Heart left ventricle (tissue), 16 donors: ENCODE measurements at regions not wholly inside any gene's neighbourhood (a gene's known extent, or its start where the extent isn't known, plus 50 kb on each side); places are given as distances from the start of the nearest gene placed in this dataset.

Experiments
- ATAC-seq, 4 donors: fragments of 200-7000 bp; cut with Tn5 transposase; one replicate each; pipeline ENCODE4 v1.9.1; 2020 to 2022; ENCODE audit warnings: moderate library complexity in 4 of 4, mild to moderate bottlenecking in 3 of 4, moderate number of reproducible peaks in 1 of 4
- DNase-seq, 5 donors: peaks; one replicate each; pipeline ENCODE4 v3.0.0-alpha.2; 2020
- H3K27ac ChIP-seq, 12 donors: fragments of 200-600 bp; sonication (generic) in 4 of 12; one replicate each; pipeline versions ENCODE4 v1.5.0 to v1.8.0; 2016 to 2022; ENCODE audit warnings: mild to moderate bottlenecking in 2 of 12
- H3K27me3 ChIP-seq, 9 donors: fragments of 200-600 bp; sonication (generic) in 2 of 9; one replicate each; pipeline versions ENCODE4 v1.5.1 to v1.8.0; 2016 to 2022; ENCODE audit warnings: mild to moderate bottlenecking in 3 of 9
- H3K36me3 ChIP-seq, 9 donors: fragments of 200-600 bp; sonication (generic) in 2 of 9; one replicate each; pipeline versions ENCODE4 v1.5.0 to v1.8.0; 2018 to 2022; ENCODE audit warnings: mild to moderate bottlenecking in 2 of 9
- H3K4me1 ChIP-seq, 12 donors: fragments of 200-600 bp; sonication (generic) in 4 of 12; one replicate each; pipeline versions ENCODE4 v1.5.0 to v1.8.0; 2016 to 2022; ENCODE audit warnings: mild to moderate bottlenecking in 3 of 12
- H3K4me3 ChIP-seq, 12 donors: fragments of 200-600 bp; sonication (generic) in 4 of 12; one replicate each; pipeline versions ENCODE4 v1.5.0 to v1.8.0; 2017 to 2022; ENCODE audit warnings: mild to moderate bottlenecking in 9 of 12, moderate library complexity in 4 of 12
- H3K9me3 ChIP-seq, 12 donors: fragments of 200-600 bp; sonication (generic) in 4 of 12; one replicate each; pipeline versions ENCODE4 v1.5.0 to v1.8.0; 2016 to 2022; ENCODE audit warnings: mild to moderate bottlenecking in 1 of 12
- CTCF ChIP-seq, 12 donors: fragments of 200-600 bp; sonication (generic) in 4 of 12; IDR thresholded peaks; one replicate each; pipeline versions ENCODE4 v1.5.0 to v1.8.0; 2018 to 2022; ENCODE audit warnings: antibody characterized with exemption in 12 of 12, mild to moderate bottlenecking in 5 of 12
- POLR2A ChIP-seq, 2 donors: fragments of 450-650 bp; IDR thresholded peaks; one replicate each; pipeline ENCODE4 v1.6.1; 2017; ENCODE audit warnings: antibody characterized with exemption in 2 of 2, mild to moderate bottlenecking in 2 of 2, moderate library complexity in 2 of 2
- WGBS, 4 donors: extraction: QIAGEN DNeasy Blood & Tissue Kit in 2 of 4; methylation state at CpG; one replicate each; pipeline versions ENCODE4 v1.1.5 to v1.1.7; 2013 to 2018; 5-methylcytosine and 5-hydroxymethylcytosine counted together
- intact Hi-C, 10 donors: fragments of 100-400 bp; cut with DNase I; formaldehyde crosslinking; loops; one replicate each; pipeline versions ENCODE4 v1.11.1 to v1.14.2; 2022
- donor health status: ischemic (EF 13 %, LVEDD 7.1; RV severe dilation, severe dysfunction).
- donor health status: healthy with polysubstance abuse.
- donor health status: DM: no; HTN: yes; CAD: no.
- donor health status: DM: no; HTN: no; CAD: no.
- donor health status: ischemic (EF 25% LVEDD 6.9; RV normal size, moderate dysfunction).
- donor health status: ischemic (EF 25% LVEDD 5.7; RV mildly dilated, moderate dysfunction).
- donor health status: healthy.
- donor health status: DM: yes; HTN: yes; CAD: no.
- donor health status: ischemic (EF 35%, LVEDD 5.7; RV mildly dilated, moderate dysfunction).
- donor health status: nonischemic (EF 11% LVEDD 7.7; RV severe dilation, severe dysfunction).
- donor health status: DM: yes; HTN: yes; CAD: no.
- donor health status: PGD.
- donor health status: ischemic (EF 29% LVEDD 5.4; RV normal size, mild dysfunction).
- donor health status: nonischemic (EF 23%, LVEDD 6.1; RV moderate dilation, normal function).

GRCh38 chr13:103557878-103558277 lies 491.7 kb upstream of the SLC10A2 start:
- intact Hi-C loops, result no loop called here
- no peak for TF ChIP-seq CTCF (IDR thresholded peaks at IDR 0.05)
- no peak for TF ChIP-seq POLR2A (IDR thresholded peaks at IDR 0.05)
- 63 to 84% (median 72%) methylated on average over 2 of the region's 2 CpGs for WGBS, 4 donors
- Histone ChIP-seq H3K4me3 (no peak overlapping the region), H3K9me3 (peaks cover 0 to 19% (median 0%) of the 10 kb centered on the region in 12 donors), H3K4me1 (no peaks in the 10 kb centered on the region), H3K36me3 (no peaks in the 10 kb centered on the region), H3K27ac (no peak overlapping the region), H3K27me3 (no peaks in the 10 kb centered on the region)
- DNase-seq (no peak), ATAC-seq (no peak)

- TF ChIP-seq POLR2A (IDR thresholded peaks at IDR 0.05), result no peak
- TF ChIP-seq CTCF (IDR thresholded peaks at IDR 0.05), result no peak
- Histone ChIP-seq H3K36me3 (no peaks in the 10 kb centered on the region), H3K27me3 (no peaks in the 10 kb centered on the region), H3K27ac (no peak overlapping the region), H3K4me1 (no peaks in the 10 kb centered on the region), H3K4me3 (no peak overlapping the region), H3K9me3 (peaks cover 0 to 8% (median 0%) of the 10 kb centered on the region in 12 donors)
- intact Hi-C loops, result no loop called here
- ATAC-seq (no peak), DNase-seq (no peak)
- WGBS, 4 donors, result 82 to 91% (median 86%) methylated on average over 2 of the region's 2 CpGs
Observed at GRCh38 chr13:103556681-103557080, 490.5 kb upstream of the SLC10A2 start.

- Histone ChIP-seq H3K9me3 (peaks cover 0 to 32% (median under 1%) of the 10 kb centered on the region in 12 donors), H3K36me3 (no peaks in the 10 kb centered on the region), H3K27me3 (no peaks in the 10 kb centered on the region), H3K27ac (no peak overlapping the region), H3K4me1 (no peaks in the 10 kb centered on the region), H3K4me3 (no peak overlapping the region)
- no peak for TF ChIP-seq CTCF (IDR thresholded peaks at IDR 0.05)
- TF ChIP-seq POLR2A (IDR thresholded peaks at IDR 0.05), result no peak
- ATAC-seq, result no peak
- DNase-seq, result no peak
- intact Hi-C loops, result no loop called here
- 58 to 61% (median 60%) methylated on average over 3 of the region's 3 CpGs for WGBS, 4 donors
Observed at GRCh38 chr13:103547914-103548313, 481.7 kb upstream of the SLC10A2 start.

DNA sequence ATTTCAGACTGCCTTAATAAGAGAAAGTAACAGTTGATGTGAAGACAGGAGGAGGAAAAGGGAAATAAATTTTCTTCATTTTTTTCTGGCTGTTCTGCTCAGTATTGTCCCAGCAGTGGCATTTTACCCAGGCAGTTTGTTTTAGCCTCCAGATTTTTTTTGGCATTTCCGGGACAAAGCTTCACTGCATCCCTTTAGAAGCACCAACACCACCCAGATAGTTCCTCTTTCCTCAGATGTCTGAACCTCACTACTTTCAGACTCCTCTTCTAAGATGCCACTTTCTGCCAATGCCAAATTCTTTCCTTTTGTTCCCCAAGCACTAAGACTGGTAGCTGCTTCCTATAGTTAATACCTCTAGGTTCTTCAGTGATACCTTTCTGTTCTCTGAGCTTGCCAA lies 480.1 kb upstream of the SLC10A2 start:
- Histone ChIP-seq H3K27me3 (no peaks in the 10 kb centered on the region), H3K9me3 (peaks cover 0 to 38% (median 2%) of the 10 kb centered on the region in 12 donors), H3K4me1 (no peaks in the 10 kb centered on the region), H3K27ac (no peak overlapping the region), H3K36me3 (no peaks in the 10 kb centered on the region), H3K4me3 (no peak overlapping the region)
- DNase-seq, result no peak
- intact Hi-C loops, result no loop called here
- no peak for TF ChIP-seq POLR2A (IDR thresholded peaks at IDR 0.05)
- no peak for TF ChIP-seq CTCF (IDR thresholded peaks at IDR 0.05)
- no peak for ATAC-seq
- WGBS, 4 donors, result 76 to 93% (median 85%) methylated on average over 1 of the region's 1 CpG
